HK-2 (cell line): ENCODE measurements at regions not wholly inside any gene's neighbourhood (a gene's known extent, or its start where the extent isn't known, plus 50 kb on each side); places are given as distances from the start of the nearest gene placed in this dataset.
"Not testable (repeated sequence)": the region's sequence is repeated elsewhere in the genome, so short reads cannot be mapped to it uniquely, and the experiment has no call there.

Source experiments
- DNase-seq: peaks from one replicate; pipeline ENCODE4 v3.0.0-alpha.2; 2018; ENCODE audit not compliant: unreplicated experiment

DNA sequence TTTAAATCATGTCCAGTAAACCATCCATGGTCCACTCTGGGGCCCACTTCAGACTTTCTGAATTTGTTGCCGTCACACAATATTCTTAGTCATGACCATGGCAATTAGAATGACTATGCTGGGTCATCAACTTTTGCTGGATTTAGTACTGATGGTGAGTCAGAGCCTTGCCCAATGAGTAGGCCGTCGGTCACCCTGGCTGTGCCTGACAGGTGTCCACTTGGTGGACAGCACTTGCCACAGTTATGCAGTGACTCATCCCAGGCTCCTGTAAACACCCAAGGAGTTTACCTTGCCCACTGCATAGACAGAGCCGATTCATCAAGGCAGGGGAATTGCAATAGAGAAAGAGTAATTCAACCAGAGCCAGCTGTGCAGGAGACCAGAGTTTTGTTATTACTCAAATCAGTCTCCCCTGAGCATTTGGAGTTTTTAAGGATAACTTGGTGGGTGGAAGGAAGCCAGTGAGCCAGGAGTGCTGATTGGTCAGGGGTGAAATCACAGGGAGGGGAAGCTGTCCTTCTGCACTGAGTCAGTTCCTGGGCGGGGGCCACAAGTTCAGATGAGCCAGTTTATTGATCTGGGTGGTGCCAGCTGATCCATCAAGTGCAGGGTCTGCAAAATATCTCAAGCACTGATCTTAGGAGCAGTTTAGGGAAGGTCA is 333.8 kb downstream of the PTPRU start:
- DNase-seq, result peak; percentile 87

DNA sequence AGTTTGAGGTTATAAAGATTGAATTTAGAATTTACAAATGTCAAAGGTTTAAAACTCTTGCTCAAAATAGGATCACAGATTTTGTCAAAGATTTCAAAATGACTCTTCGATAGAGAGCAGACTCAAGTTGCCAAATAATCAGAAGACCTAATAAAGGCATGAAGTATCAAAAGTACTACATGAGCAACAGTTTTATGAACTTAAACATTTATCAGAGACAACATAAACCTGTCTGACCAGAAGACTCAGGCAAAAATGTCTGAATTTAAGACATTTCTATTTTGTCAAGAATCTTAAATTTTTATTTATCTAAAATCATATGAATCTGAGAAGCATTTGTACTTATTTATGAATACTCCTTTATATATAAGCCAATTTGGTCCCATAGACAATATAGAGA is 330.9 kb downstream of the PTPRU start:
- no peak for DNase-seq

GRCh38 chr1:29565490-29565889 is 329.2 kb downstream of the PTPRU start:
- no peak for DNase-seq

DNA sequence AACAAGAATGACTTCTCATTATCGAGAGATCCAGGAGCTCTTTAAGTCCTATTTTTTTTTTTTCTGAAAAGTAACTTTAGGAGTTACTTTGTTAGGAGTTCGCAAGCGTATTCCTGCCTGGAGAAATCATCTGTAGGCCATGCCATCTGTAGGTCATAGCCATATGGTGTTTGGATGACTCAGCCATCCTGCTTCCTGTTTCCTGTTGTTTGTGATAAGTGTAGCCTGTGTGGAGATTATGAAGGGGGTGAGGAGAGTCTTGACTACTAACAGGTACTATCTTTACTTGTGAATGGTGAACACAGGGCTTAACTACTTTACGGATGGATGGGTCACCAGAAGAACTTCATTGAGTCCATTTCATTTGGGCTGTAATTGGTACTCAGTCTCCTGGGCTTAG is 327.2 kb downstream of the PTPRU start:
- DNase-seq, result no peak

- no peak for DNase-seq
Observed at GRCh38 chr1:29563092-29563491, 326.8 kb downstream of the PTPRU start.

GRCh38 chr1:29559056-29559455 is 322.7 kb downstream of the PTPRU start:
- DNase-seq, result no peak

- no peak for DNase-seq
Observed at GRCh38 chr1:29557701-29558600, 321.6 kb downstream of the PTPRU start.

- no peak for DNase-seq
Observed at GRCh38 chr1:29557066-29557465, 320.7 kb downstream of the PTPRU start.

GRCh38 chr1:29556657-29557056 is 320.3 kb downstream of the PTPRU start:
- no peak for DNase-seq

DNA sequence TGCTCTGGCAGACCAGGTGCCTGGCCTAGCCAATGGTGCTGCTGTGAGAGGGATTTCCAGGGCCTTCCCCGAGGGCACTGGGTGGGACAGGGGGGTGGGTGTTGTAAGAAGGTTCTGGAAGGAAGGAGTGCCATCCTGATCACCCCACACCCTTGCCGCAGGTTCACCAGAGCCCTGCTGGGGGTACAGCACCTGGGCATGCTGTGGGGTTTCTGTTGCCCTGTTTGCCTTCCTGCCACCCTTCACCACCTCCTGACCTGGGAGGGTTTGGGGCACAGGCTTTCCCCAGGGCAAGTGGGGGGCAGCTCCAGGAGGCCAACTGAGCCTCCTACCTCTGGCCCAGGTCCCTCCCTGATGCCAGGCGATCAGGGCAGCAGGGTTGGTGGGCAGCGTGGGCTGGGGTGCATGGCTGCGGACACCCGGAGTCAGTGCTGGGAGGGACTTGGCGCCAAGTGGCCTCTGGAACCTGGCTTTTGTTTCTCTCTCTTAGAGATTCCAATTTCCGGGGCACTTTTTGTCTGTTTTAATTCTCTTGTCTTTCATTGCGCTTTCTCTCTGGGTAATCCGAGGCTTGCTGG is 318.8 kb downstream of the PTPRU start:
- no peak for DNase-seq

- DNase-seq, result no peak
Observed at GRCh38 chr1:29554208-29554778, 318.0 kb downstream of the PTPRU start.

GRCh38 chr1:29551123-29551936 is 315.0 kb downstream of the PTPRU start:
- DNase-seq, result no peak

DNA sequence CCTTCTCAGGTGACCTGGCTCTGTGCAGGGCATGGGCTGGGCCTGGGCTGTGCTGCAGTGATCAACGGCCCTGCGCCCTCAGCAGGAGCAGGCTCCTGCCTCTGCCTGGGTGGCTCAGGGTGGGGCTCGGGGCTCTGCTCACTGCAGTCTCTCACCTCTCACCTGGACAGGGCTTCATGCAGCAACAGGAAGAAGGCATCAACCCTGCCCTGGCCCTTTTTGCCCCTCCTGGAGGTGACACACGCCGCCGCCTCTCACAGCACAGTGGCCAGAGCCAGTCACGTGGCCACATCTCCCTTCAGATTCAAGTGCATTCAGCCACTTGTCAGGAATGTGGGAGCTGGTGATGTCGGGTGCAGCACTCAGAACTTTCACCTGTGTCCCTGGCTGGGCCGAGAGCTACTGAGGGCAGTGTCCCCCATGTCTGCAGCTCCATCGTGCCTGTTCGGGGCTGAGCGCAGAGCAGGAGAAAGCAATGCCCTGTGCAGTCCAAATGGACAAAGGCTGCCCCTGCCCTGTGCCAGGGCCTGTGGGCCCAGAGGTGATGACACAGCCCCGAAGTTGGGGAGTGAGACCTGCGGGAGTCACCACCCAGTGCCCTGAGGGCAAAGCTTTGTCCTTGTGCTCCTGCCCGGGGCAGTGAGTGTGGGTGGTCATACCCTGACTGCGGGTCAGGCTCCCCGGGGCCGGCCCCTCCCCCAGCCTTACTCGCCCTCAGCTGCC is 314.0 kb downstream of the PTPRU start:
- no peak for DNase-seq

GRCh38 chr1:29549728-29550118 is 313.4 kb downstream of the PTPRU start:
- not testable (repeated sequence) for DNase-seq

GRCh38 chr1:29549001-29549400 is 312.7 kb downstream of the PTPRU start:
- no peak for DNase-seq

DNA sequence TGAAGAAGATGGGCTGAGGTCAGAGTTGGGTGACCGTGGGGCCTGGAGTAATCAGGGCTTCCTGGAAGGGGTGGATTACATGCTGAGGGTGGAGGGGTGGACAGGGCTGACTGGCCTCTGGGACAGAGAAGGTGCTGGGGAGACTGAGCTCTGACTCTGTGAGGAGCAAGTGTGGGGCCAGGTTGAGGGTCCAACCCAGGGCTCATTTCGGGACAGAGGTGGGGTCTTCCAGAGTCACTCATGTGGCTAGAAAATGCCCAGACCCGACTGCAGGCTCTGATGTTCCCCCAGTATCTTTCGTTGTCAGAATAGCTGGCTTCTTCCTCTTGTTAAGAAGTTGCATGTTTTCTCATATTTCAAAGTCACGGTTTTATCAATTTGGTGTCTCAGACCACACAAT is 311.8 kb downstream of the PTPRU start:
- no peak for DNase-seq

DNA sequence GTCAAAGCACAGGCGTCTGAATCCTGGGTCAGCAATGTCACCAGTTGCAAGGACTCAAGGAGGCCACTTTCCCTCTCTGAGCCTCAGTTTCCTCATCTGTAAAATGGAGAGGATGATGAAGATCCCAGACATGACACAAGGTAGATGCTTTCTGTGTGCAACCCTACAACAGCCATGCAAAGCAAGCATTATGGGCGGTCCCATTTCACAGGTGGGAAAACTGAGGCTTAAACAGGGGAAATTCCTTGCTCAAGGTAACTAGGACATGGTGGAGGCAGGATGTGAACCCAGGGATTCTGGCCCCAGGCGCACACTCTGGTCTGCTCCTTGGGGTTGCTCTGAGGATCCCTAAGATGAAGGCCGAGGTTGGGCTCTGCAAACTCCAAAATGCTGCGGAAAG is 311.0 kb downstream of the PTPRU start:
- no peak for DNase-seq

DNA sequence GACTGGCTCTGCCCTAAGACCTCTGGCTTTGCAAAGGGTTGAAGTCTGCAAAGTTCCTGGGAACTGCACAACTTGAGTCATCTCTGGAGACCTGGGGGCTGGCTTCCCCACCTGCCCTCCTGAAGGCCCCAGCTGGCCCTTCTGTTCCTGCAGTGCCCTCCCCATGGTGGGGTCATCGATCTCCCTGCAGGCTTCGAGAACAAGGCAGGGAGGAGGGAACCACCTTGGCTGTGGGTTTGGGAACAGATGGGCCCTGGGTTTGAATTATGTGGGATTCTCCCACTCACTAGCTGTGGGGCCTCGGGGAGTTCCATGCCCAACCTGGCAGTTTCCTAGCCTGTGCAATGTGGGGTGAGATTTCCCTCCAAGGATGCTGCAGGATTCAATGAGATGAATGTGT is 310.2 kb downstream of the PTPRU start:
- DNase-seq, result no peak

GRCh38 chr1:29544406-29544805 is 308.1 kb downstream of the PTPRU start:
- no peak for DNase-seq

DNA sequence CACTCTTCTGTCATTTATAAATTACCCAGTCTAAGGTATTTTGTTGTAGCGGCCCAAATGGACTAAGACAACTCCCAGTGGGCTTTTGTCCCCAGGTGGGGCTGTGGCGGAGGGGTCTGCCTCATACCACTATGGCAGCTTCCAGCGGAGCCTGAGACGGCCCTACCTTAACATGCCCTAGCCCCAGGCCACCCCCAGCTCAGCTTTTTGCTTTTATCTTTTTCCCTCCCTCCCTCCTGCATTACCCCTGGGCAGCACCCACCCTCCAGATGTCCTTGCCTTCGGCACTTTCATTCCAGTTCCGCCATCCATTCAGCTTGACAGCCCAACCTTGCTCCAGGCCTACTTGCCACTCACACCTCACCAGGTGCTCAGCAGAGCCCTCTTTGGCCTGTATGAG is 307.3 kb downstream of the PTPRU start:
- no peak for DNase-seq

DNA sequence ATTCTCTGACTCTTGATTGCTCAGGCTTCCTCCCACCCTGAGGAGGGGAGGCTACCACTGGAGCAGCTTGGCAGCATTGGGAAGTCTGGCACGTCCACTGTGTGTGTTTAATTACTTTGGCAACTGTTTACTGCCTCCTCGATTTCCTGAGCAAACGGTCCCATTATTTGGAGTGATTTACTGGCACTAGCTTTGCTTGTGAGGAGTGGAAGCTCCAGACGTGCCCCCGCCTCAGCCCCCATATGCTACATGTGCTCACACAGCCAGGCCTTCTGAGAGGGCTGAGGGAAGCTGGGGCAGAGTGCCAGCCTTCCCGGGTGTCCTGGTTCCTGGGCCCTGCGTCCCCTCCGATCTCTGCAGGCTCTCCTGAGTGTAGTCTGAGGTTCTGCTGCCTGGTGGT is 306.2 kb downstream of the PTPRU start:
- DNase-seq, result no peak
